Endothelial cell of umbilical vein (primary cell): ENCODE measurements at regions not wholly inside any gene's neighbourhood (a gene's known extent, or its start where the extent isn't known, plus 50 kb on each side); places are given as distances from the start of the nearest gene placed in this dataset.

Source experiments
- BruUV-seq: library from RNA; stranded (reverse); fragments of 400-500 nt; replicated peaks from 2 replicates; lab custom pipeline; 2021; lab: Mats Ljungman, UMichigan
- CTCF ChIA-PET: fragments of 300-600, 350-600 bp; sonication (Branson Sonifier 250); formaldehyde crosslinking; loops from one replicate; lab custom pipeline; 2021; ENCODE audit warnings: antibody characterized with exemption, inconsistent platforms; lab: Charles Lee
- POLR2A ChIA-PET: fragments of 300-600, 350-600 bp; sonication (Branson Sonifier 250); formaldehyde crosslinking; loops from one replicate; lab custom pipeline; 2021; ENCODE audit warnings: antibody characterized with exemption, inconsistent platforms; lab: Charles Lee
- DNase-seq: peaks from one replicate; pipeline ENCODE4 v3.0.0-alpha.2; 2011; ENCODE audit warnings: low read depth, low spot score
- FAIRE-seq: peaks from 2 replicates; lab custom pipeline; 2011; peaks lifted over from hg19 to GRCh38; lab: Jason Lieb, UNC
- H2AFZ ChIP-seq: 2 replicates; pipeline ENCODE4 v1.6.0; 2012; ENCODE audit warnings: low read depth, low read length, control low read depth, inconsistent platforms
- H3K27ac ChIP-seq: 2 replicates; pipeline ENCODE4 v1.5.1; 2011; ENCODE audit warnings: low read depth, mild to moderate bottlenecking, control low read depth, low read length, moderate library complexity; ENCODE audit not compliant: insufficient read depth
- H3K27me3 ChIP-seq, 2 experiments: 2 replicates each; pipeline versions ENCODE4 v1.6.0 to v1.6.1; 2011; ENCODE audit warnings: low read length in 2 of 2, mixed read lengths in 1 of 2; ENCODE audit not compliant: control insufficient read depth in 2 of 2, insufficient read depth in 2 of 2
- H3K36me3 ChIP-seq, 2 experiments: 2 replicates in 1 of 2; 3 replicates in 1 of 2; pipeline ENCODE4 v1.5.1; 2011; ENCODE audit warnings: low read length in 2 of 2, mild to moderate bottlenecking in 1 of 2, moderate library complexity in 1 of 2; ENCODE audit not compliant: control insufficient read depth in 2 of 2, insufficient read depth in 2 of 2; ENCODE audit errors: extremely low read depth in 1 of 2
- H3K4me1 ChIP-seq: 3 replicates; pipeline ENCODE4 v1.5.1; 2011; ENCODE audit warnings: mild to moderate bottlenecking, low read length; ENCODE audit not compliant: control insufficient read depth, insufficient read depth; ENCODE audit errors: extremely low read depth
- H3K4me2 ChIP-seq: 2 replicates; pipeline ENCODE4 v1.6.1; 2011; ENCODE audit warnings: low read length, control low read depth, mixed read lengths; ENCODE audit not compliant: insufficient read depth
- H3K4me3 ChIP-seq, 3 experiments: fragments of 200-600 bp in 1 of 3; sonication (generic), shearing (Covaris generic) in 1 of 3; replicated peaks in 1 of 3; 2 replicates each; pipeline ENCODE4 v1.5.1; 2011 to 2016; ENCODE audit warnings: control low read depth in 3 of 3, low read length in 3 of 3, mild to moderate bottlenecking in 2 of 3, inconsistent platforms in 1 of 3, low read depth in 1 of 3, moderate library complexity in 1 of 3; ENCODE audit not compliant: insufficient read depth in 1 of 3
- H3K79me2 ChIP-seq: 2 replicates; pipeline ENCODE4 v1.6.0; 2012; ENCODE audit warnings: low read length, inconsistent platforms; ENCODE audit not compliant: control insufficient read depth, insufficient read depth
- H3K9ac ChIP-seq: replicated peaks from 2 replicates; pipeline ENCODE3; 2011; ENCODE audit warnings: low read length, control low read depth; ENCODE audit not compliant: insufficient read depth; ENCODE audit errors: extremely low read depth
- H3K9me1 ChIP-seq: replicated peaks from 3 replicates; pipeline ENCODE4 v1.6.0; 2011; ENCODE audit warnings: mild to moderate bottlenecking, low read length; ENCODE audit not compliant: control insufficient read depth, insufficient read depth; ENCODE audit errors: extremely low read depth
- H3K9me3 ChIP-seq: replicated peaks from 2 replicates; pipeline ENCODE4 v1.5.1; 2012; ENCODE audit warnings: low read length, inconsistent platforms; ENCODE audit not compliant: control insufficient read depth, insufficient read depth
- H4K20me1 ChIP-seq: replicated peaks from 2 replicates; pipeline ENCODE3; 2011; ENCODE audit warnings: mild to moderate bottlenecking, low read length; ENCODE audit not compliant: control insufficient read depth, insufficient read depth; ENCODE audit errors: extremely low read depth
- CTCF ChIP-seq, 2 donors: IDR thresholded peaks; 1 replicate in 1 of 2; 2 replicates in 1 of 2; pipeline ENCODE4 v1.5.1; 2011; ENCODE audit warnings: low read length in 2 of 2, mild to moderate bottlenecking in 2 of 2, moderate library complexity in 2 of 2, control low read depth in 1 of 2, inconsistent platforms in 1 of 2, low read depth in 1 of 2; ENCODE audit not compliant: insufficient read depth in 1 of 2; ENCODE audit errors: extremely low read depth in 1 of 2
- EZH2 ChIP-seq: IDR thresholded peaks from 2 replicates; pipeline ENCODE4 v1.6.1; 2012; ENCODE audit warnings: borderline replicate concordance, low read depth, mild to moderate bottlenecking, moderate library complexity, low read length, inconsistent platforms; ENCODE audit not compliant: severe bottlenecking
- FOS ChIP-seq: IDR thresholded peaks from 2 replicates; pipeline ENCODE4 v1.6.1; 2011; ENCODE audit warnings: mild to moderate bottlenecking, low read length, moderate library complexity, borderline replicate concordance; ENCODE audit not compliant: insufficient read depth
- GATA2 ChIP-seq: IDR thresholded peaks from 2 replicates; pipeline ENCODE4 v1.7.0; 2011; ENCODE audit warnings: low read depth, mild to moderate bottlenecking, moderate library complexity, mixed read lengths, low read length; ENCODE audit not compliant: insufficient read length, insufficient read depth
- JUN ChIP-seq: IDR thresholded peaks from 2 replicates; pipeline ENCODE4 v1.6.1; 2011; ENCODE audit warnings: borderline replicate concordance, low read depth; ENCODE audit not compliant: insufficient read length, insufficient read depth
- MYC ChIP-seq: IDR thresholded peaks from one replicate; pipeline ENCODE4 v1.6.1; 2011; ENCODE audit warnings: mild to moderate bottlenecking, low read depth, low read length
- POLR2A ChIP-seq: IDR thresholded peaks from 2 replicates; pipeline ENCODE4 v1.6.1; 2012; ENCODE audit warnings: low read depth, mild to moderate bottlenecking, control low read depth, low read length
- POLR2AphosphoS5 ChIP-seq: IDR thresholded peaks from 2 replicates; pipeline ENCODE4 v1.6.1; 2012; ENCODE audit warnings: low read depth, mild to moderate bottlenecking, control low read depth, low read length, moderate library complexity; ENCODE audit not compliant: insufficient read depth
- dilution Hi-C: fragments of 300-500 bp; cut with MboI; formaldehyde crosslinking; loops from one replicate; pipeline ENCODE4 v1.15.0; 2019; ENCODE audit warnings: low sequenced_read_pairs; ENCODE audit not compliant: extremely low pct_ligation_motif_present
- intact Hi-C: fragments of 100-400 bp; cut with micrococcal nuclease; formaldehyde crosslinking; loops from one replicate; pipeline ENCODE4 v1.10.0; 2022
- TF ChIP-seq, protein P1 (sequence below): IDR thresholded peaks from 2 replicates; pipeline ENCODE4 v1.6.1; 2011; ENCODE audit not compliant: insufficient read depth, insufficient read length

DNA sequence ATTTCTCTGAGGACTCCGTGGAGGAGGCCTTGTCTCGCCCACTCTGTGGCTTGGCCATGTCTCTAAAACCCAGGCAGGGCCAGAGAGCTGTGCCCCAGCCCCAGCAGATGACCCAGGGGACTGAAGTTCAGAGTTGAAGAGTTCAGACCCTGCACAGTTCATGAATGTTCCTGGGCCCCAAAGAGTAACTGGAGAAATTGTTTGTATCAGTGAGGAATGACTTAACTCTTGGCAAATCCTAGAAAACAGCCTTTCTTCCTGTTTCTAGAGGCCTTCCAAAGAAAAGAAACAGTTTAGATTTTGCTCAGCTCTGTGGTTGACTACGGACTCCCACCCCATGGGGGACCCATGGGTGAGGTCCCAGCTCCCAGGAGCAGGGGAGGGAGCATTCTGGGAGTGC lies 62.1 kb upstream of the EYA2 start:
- TF ChIP-seq FOS: no peak
- TF ChIP-seq POLR2AphosphoS5: no peak
- no peak for TF ChIP-seq CTCF (IDR thresholded peaks at IDR 0.05; ENCODE audit: extremely low read depth in 1 of 2, insufficient read depth in 1 of 2, low read depth in 1 of 2, low read length in 2 of 2)
- no peak for TF ChIP-seq EZH2
- no peak for TF ChIP-seq MYC
- TF ChIP-seq GATA2: no peak
- TF ChIP-seq JUN: no peak
- TF ChIP-seq POLR2A: no peak
- TF ChIP-seq, protein P1, sequence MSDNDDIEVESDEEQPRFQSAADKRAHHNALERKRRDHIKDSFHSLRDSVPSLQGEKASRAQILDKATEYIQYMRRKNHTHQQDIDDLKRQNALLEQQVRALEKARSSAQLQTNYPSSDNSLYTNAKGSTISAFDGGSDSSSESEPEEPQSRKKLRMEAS: no peak
- Histone ChIP-seq H3K9me1 (no peaks in the 10 kb centered on the region), H3K27ac (no peak overlapping the region), H3K4me3 (no peak overlapping the region), H2AFZ (no peak overlapping the region), H4K20me1 (no peaks in the 10 kb centered on the region), H3K9me3 (no peaks in the 10 kb centered on the region), H3K4me2 (no peak overlapping the region), H3K36me3 (no peaks in the 10 kb centered on the region), H3K4me1 (no peaks in the 10 kb centered on the region), H3K9ac (no peak overlapping the region), H3K79me2 (no peaks in the 10 kb centered on the region), H3K27me3 (no peaks in the 10 kb centered on the region)
- no peak for FAIRE-seq
- intact Hi-C loops (no loop called here), dilution Hi-C loops (no loop called here)
- CTCF ChIA-PET: no interaction called here
- no peak for DNase-seq
- BruUV-seq: no TSS peak
- POLR2A ChIA-PET: no interaction called here
